Right ventricle myocardium superior (tissue), 1 donor: ENCODE measurements at regions not wholly inside any gene's neighbourhood (a gene's known extent, or its start where the extent isn't known, plus 50 kb on each side); places are given as distances from the start of the nearest gene placed in this dataset.

ENCODE experiments used
- ATAC-seq: fragments of 200-7000 bp; cut with Tn5 transposase; one replicate; pipeline ENCODE4 v1.9.1; 2020; ENCODE audit warnings: mild to moderate bottlenecking; ENCODE audit not compliant: poor library complexity
- DNase-seq: peaks from one replicate; pipeline ENCODE4 v3.0.0-alpha.2; 2020
- intact Hi-C: fragments of 100-400 bp; cut with DNase I; formaldehyde crosslinking; loops from one replicate; pipeline ENCODE4 v1.11.2; 2022
- donor health status: DM: no; HTN: yes; CAD: no; lungs with severe emphysema.

GRCh38 chr21:39065917-39066316 is 117.3 kb downstream of the PSMG1 start:
- intact Hi-C loops, result no loop called here
- no peak for ATAC-seq
- no peak for DNase-seq

- DNase-seq (no peak), ATAC-seq (no peak)
- intact Hi-C loops, result no loop called here
Measured at GRCh38 chr21:39064325-39065012, 118.8 kb downstream of the PSMG1 start.

DNA sequence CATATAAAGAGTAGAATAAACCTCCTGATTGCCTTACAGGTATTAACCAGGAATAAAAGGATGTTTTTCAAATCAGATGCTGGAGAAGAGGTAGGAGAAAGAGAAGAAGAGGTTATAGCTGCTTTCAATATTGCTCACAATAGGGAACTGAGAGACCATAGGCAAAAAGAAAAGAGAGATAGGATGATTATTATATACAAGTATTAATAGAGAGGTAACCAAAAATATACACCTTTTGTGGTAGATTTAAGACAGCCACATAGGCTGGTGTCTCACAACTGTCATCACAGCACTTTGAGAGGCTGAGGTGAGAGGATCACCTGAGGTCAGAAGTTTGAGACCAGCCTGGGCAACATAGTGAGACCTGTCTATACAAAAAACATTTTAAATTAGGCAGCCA is 119.7 kb downstream of the PSMG1 start:
- intact Hi-C loops, result no loop called here
- DNase-seq (no peak), ATAC-seq (no peak)

- no peak for DNase-seq
- intact Hi-C loops, result no loop called here
- ATAC-seq, result no peak
Measured at GRCh38 chr21:39062196-39062595, 121.1 kb downstream of the PSMG1 start.

DNA sequence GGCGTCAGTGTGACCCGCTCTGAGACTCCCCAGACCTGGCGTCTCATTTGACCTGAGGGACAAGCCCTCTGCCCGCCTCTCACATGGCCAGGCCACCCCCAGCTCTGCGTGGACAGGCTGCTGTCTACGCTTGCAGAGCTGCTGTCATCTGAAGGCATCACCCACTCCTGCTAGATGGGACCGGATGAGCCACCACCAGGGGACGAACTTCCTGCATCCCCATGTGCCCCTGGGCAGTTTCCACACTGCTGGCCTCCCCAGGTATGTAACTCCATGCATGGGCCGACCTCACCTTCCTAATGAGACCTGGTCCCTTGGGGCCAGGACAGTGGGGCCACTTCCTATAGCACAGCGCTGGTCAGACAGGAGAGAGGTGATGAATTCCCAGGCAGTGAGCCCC is 121.5 kb downstream of the PSMG1 start:
- no peak for ATAC-seq
- intact Hi-C loops, result no loop called here
- DNase-seq, result no peak

DNA sequence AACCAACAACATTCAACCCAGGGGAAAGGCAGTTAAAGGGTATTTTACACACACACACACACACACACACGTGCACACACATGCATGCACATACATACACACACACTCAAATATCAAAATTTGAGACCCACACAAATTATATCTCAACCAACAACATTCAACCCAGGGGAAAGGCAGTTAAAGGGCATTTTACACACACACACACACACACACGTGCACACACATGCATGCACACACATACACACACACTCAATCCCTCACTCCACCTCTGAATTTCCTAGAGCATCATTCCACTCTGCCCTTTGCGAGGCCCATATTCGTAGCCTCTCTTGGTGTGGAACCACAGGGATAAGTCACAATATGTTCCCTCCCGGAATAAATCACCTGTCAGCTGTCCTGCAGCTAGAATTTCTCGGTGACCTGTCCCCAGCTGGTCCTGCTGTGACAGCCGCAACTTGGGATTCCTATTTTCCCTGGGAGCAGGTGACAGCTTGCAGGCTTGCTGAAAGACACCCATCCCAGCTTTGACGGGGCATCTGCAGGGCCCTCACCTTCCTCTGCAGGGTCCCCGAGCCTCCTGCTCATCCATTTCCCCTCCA is 122.7 kb downstream of the PSMG1 start:
- intact Hi-C loops, result no loop called here
- ATAC-seq (no peak), DNase-seq (no peak)

DNA sequence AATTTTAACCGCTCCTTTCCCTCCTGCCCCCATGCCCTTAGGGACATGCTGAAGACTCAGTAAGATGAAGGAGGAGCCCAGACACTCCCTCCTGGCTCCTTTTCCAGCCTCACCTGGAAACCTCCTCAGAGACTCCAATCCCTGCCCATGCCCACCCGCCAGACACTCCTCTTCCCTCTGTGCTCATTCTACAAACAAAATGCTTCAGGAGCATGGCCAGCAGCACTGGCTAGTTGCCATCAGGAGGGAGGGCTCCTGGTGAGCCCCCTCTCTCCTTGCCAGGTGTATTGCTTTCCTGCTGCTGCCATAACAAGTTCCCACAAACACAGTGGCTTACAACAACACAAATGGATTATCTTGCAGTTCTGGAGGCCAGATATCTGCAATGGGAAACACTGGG is 126.1 kb downstream of the PSMG1 start:
- intact Hi-C loops, result no loop called here

DNA sequence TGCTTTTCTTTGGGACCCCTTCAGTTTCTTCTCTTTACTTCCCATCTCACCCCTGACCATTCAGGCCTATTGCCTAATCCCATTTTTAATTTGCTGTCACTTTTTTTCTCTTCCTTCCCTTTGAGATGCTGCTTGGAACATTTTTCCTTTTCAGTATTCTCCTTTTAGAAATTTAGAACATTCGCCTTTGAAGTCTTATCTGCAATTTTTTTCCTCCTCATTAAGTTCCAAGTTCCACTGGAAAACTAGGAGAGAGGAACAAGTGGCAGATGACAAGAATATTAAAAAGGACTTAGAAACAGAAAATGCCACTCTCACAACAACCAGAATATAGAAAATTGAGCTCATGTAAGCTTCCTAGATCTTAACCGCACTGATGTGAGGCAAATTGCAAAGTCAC is 126.6 kb downstream of the PSMG1 start:
- DNase-seq, result no peak

More for the DNA sequence above, 126.1 kb downstream of the PSMG1 start:
- DNase-seq, result no peak
- ATAC-seq, result no peak

GRCh38 chr21:39055167-39055767 is 128.0 kb downstream of the PSMG1 start:
- peak; percentile 25 for ATAC-seq

More for the DNA sequence above, 126.6 kb downstream of the PSMG1 start:
- no peak for ATAC-seq
- intact Hi-C loops, result no loop called here

DNA sequence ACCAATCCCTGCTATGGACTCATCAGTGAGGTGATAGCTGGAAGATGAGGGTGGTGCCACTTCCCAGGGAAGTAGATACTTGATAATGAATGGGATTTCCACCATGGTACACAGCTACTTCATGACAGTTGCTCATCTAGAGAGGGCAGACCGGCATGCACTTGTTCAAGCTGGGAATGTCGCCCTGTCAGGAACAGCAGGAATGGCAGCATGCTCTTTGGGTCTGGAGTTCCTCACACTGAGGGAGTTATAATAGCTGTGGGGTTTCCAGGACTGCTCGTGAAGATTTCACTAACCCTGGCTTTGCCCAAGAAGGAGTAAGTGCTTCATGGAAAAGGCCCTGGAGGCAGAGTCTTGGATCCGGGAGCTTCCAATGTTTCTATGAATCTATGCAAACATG is 129.2 kb downstream of the PSMG1 start:
- DNase-seq, result no peak
- no peak for ATAC-seq
- intact Hi-C loops, result no loop called here

More at GRCh38 chr21:39055167-39055767, 128.0 kb downstream of the PSMG1 start:
- intact Hi-C loops, result no loop called here
- no peak for DNase-seq

DNA sequence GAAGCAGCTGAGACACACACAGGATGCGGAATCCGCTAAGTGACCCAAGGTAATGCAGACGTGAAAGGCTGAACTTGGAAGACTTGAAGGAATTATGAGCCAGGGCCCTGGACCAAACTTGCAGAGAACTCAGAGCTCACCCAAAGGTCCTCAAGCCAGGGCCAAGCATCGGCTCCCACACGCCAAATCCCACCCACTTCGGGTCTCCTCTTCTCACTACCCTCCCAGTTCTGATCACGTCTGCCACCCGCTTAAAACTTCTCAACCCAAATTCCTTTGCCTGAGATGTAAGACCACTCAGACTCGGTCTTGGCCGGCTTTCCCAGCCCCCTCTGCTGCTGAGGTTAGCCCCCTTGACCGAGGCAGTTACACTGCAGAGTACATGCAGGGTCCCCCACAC is 130.1 kb downstream of the PSMG1 start:
- ATAC-seq (no peak), DNase-seq (no peak)
- intact Hi-C loops, result no loop called here

GRCh38 chr21:39052718-39053117 is 130.5 kb downstream of the PSMG1 start:
- DNase-seq (no peak), ATAC-seq (no peak)
- intact Hi-C loops, result no loop called here

DNA sequence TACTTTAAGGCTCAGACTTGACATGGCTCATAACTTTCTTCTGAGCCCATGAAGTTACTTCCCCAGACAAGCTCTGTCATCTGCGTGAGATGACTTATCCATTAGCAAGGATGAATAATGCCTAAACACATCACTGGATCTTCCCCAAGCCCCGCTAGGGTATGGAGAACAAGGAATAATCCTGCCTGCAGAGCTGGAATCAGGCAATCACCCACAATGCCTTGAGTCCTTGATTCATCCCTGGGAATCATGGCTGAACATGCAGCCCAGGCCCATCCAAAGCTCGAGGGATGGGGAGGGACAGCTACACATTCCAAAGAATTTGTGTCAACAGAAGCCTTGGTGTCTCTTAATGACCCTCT is 131.7 kb downstream of the PSMG1 start:
- ATAC-seq (no peak), DNase-seq (no peak)
- intact Hi-C loops, result no loop called here

- DNase-seq, result no peak
- peak; percentile 45 for ATAC-seq
- intact Hi-C loops, result no loop called here
Measured at GRCh38 chr21:39050841-39051587, 132.2 kb downstream of the PSMG1 start.

GRCh38 chr21:39048574-39048973 is 134.7 kb downstream of the PSMG1 start:
- DNase-seq (no peak), ATAC-seq (no peak)
- intact Hi-C loops, result no loop called here

- DNase-seq (no peak), ATAC-seq (peak; percentile 57)
- intact Hi-C loops, result no loop called here
Measured at GRCh38 chr21:39048064-39048463, 135.2 kb downstream of the PSMG1 start.

DNA sequence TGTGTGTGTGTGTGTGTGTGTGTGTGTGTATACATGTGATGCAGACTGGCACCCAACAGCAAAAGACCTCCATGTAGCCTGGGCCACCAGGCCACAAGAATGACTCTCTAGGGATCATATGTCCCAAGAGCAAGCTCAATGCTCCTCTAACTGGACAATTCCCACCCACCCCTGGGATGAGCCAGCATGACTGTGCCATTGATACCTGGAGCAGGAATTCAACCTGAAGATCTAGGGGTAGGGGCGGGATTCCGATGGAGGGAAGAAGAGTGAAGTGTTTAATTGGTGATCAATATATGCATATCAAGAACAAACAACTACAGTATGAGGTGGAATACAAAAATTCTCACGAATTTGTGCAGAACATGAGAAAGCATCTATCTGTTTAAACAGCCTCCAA is 136.2 kb downstream of the PSMG1 start:
- ATAC-seq (no peak), DNase-seq (no peak)
- intact Hi-C loops, result no loop called here

GRCh38 chr21:39046236-39046916 is 136.9 kb downstream of the PSMG1 start:
- intact Hi-C loops, result no loop called here
- ATAC-seq (no peak), DNase-seq (no peak)

DNA sequence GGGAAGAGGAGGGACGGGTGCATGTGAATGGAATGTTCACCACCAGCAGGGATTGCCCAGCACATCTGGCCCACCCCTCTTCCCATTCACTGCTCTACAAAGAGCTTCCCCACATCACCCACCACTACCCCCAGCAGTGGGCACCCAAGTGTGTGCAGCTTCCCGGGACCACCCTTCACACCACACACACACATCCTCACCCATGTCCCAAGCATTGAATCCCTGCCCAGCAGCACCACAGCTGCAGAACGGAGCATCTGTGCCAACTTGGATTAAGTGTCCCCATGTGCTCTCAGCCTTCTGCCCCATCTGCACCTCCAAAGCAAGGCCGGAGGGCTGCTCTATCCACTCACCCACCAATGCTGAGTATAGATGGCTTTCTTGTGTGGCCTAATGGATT is 141.4 kb downstream of the PSMG1 start:
- DNase-seq, result no peak
- ATAC-seq, result no peak
- intact Hi-C loops, result no loop called here
